ENCODE measurements at regions not wholly inside any gene's neighbourhood (a gene's known extent, or its start where the extent isn't known, plus 50 kb on each side); places are given as distances from the start of the nearest gene placed in this dataset.

DNA sequence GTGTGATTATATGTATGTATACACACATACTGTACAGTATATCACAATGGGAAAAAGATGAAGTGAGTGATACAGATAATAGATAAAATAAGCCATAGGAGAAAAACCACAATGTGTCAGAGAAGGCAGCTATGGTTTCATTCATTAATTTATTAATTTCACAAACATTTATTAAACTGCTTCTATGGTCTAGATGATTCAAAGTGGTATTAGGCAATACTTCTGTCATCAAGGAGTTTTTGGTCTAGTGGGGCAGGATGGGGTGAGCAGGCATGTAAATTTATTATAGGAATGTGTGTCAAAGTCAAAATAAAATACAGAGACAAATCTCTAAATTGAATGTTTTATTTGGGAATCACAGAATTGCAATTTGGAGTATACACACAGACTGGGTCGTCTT lies 65.2 kb upstream of the ANKEF1 start:
- H3K4me3 ChIP-seq (ENCODE audit: low read depth, low read length), result no peak overlapping the region
- no peak for DNase-seq (ENCODE audit: low read depth)
- TF ChIP-seq, protein P1, sequence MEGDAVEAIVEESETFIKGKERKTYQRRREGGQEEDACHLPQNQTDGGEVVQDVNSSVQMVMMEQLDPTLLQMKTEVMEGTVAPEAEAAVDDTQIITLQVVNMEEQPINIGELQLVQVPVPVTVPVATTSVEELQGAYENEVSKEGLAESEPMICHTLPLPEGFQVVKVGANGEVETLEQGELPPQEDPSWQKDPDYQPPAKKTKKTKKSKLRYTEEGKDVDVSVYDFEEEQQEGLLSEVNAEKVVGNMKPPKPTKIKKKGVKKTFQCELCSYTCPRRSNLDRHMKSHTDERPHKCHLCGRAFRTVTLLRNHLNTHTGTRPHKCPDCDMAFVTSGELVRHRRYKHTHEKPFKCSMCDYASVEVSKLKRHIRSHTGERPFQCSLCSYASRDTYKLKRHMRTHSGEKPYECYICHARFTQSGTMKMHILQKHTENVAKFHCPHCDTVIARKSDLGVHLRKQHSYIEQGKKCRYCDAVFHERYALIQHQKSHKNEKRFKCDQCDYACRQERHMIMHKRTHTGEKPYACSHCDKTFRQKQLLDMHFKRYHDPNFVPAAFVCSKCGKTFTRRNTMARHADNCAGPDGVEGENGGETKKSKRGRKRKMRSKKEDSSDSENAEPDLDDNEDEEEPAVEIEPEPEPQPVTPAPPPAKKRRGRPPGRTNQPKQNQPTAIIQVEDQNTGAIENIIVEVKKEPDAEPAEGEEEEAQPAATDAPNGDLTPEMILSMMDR (IDR thresholded peaks at IDR 0.05; ENCODE audit: low read depth, low read length), result no peak
- no peak for TF ChIP-seq MYC (IDR thresholded peaks at IDR 0.05; ENCODE audit: low read depth, low read length)
- TF ChIP-seq, protein P2, sequence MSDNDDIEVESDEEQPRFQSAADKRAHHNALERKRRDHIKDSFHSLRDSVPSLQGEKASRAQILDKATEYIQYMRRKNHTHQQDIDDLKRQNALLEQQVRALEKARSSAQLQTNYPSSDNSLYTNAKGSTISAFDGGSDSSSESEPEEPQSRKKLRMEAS (IDR thresholded peaks at IDR 0.05; ENCODE audit: low read depth, low read length), result no peak
- TF ChIP-seq POLR2A (IDR thresholded peaks at IDR 0.05; ENCODE audit: extremely low read depth, insufficient read length), result no peak

DNA sequence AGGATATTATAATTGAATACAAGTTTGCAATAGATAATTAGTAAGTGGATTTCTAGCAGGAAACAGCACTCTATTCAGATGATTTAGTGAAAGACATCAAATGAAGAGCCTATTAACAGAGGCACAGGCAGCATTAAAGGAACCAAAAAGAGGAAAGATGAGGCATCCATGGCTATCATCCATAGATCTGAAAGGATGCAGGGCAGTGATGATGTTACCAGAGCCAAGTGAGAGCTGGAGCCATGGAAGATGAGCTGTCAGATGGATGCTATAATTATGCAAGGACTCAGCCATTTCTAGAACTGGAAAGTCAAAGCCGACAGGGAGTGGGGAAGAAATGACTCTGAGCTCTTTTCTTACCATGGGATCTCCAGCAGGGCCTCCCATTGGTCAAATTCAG lies 66.8 kb upstream of the ANKEF1 start:
- no peak overlapping the region for H3K4me3 ChIP-seq (ENCODE audit: low read depth, low read length)
- TF ChIP-seq, protein P1 (IDR thresholded peaks at IDR 0.05; ENCODE audit: low read depth, low read length), result no peak
- TF ChIP-seq, protein P2 (IDR thresholded peaks at IDR 0.05; ENCODE audit: low read depth, low read length), result no peak
- TF ChIP-seq POLR2A (IDR thresholded peaks at IDR 0.05; ENCODE audit: extremely low read depth, insufficient read length) (no peak), MYC (IDR thresholded peaks at IDR 0.05; ENCODE audit: low read depth, low read length) (no peak)
- no peak for DNase-seq (ENCODE audit: low read depth)

DNA sequence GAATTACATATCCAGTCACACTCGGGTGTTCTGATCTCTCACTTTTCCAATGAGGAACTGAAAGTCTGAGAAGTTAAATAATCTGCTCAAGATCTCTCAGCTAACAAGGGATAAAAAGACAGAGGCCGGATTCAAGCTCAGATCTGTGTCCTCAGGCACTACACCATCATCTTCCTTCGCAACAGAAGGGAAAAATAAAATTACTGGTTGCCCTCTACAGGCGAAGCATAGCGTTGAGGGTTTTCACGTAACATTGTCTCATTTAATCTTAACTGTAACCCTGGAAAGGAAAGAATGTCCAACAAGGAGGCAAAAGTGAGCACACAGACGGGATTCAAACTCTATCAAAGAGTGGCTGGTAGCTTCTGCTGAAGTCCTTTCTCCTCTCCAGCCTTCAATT lies 67.8 kb upstream of the ANKEF1 start:
- H3K4me3 ChIP-seq (ENCODE audit: low read depth, low read length), result no peak overlapping the region
- peak; percentile 16 for DNase-seq (ENCODE audit: low read depth)
- TF ChIP-seq, protein P1 (IDR thresholded peaks at IDR 0.05; ENCODE audit: low read depth, low read length), result peak; percentile 16
- TF ChIP-seq MYC (IDR thresholded peaks at IDR 0.05; ENCODE audit: low read depth, low read length), result no peak
- TF ChIP-seq, protein P2 (IDR thresholded peaks at IDR 0.05; ENCODE audit: low read depth, low read length), result no peak
- no peak for TF ChIP-seq POLR2A (IDR thresholded peaks at IDR 0.05; ENCODE audit: extremely low read depth, insufficient read length)

DNA sequence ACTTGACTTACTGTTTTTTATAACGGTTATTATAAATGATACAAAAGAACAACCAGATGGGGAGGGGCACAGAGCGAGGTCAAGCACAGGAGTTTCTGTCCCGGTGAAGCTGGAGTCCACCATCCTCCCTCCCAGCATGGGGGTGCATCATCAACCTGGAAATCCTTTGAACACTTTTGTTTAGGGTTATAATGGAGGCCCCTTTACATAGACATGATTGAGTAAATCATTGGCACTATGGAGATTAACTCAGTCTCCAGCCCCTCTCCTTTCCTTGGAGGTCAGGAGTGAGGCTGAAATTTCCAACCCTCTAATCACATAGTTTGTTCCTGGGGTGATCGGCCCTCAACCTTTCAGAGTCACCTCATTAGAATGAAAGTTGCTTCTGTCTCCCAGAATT lies 71.8 kb upstream of the ANKEF1 start:
- no peak for DNase-seq (ENCODE audit: low read depth)
- TF ChIP-seq, protein P1 (IDR thresholded peaks at IDR 0.05; ENCODE audit: low read depth, low read length), result no peak
- TF ChIP-seq POLR2A (IDR thresholded peaks at IDR 0.05; ENCODE audit: extremely low read depth, insufficient read length) (no peak), MYC (IDR thresholded peaks at IDR 0.05; ENCODE audit: low read depth, low read length) (no peak)
- TF ChIP-seq, protein P2 (IDR thresholded peaks at IDR 0.05; ENCODE audit: low read depth, low read length), result no peak
- H3K4me3 ChIP-seq (ENCODE audit: low read depth, low read length), result no peak overlapping the region

DNA sequence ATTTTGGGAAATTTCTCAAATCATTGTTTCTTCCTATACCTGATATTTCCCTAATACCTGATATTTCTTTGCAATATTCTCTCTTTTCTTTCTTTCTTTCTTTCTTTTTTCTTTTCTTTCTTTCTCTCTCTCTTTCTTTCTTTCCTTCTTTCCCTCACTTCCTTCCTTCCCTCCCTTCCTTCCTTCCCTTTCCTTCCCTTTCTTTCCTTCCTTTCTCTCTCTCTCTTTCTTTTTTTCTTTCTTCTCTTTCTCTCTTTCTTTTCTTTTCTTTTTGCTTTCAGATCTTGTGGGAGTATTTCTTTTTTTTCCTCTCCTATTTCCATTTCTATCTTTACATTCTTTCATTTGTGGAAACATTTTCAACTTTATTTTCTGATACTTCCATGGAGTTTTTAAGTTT lies 76.1 kb upstream of the ANKEF1 start:
- no peak overlapping the region for H3K4me3 ChIP-seq (ENCODE audit: low read depth, low read length)
- TF ChIP-seq, protein P1 (IDR thresholded peaks at IDR 0.05; ENCODE audit: low read depth, low read length), result no peak
- TF ChIP-seq POLR2A (IDR thresholded peaks at IDR 0.05; ENCODE audit: extremely low read depth, insufficient read length) (no peak), MYC (IDR thresholded peaks at IDR 0.05; ENCODE audit: low read depth, low read length) (no peak)
- no peak for DNase-seq (ENCODE audit: low read depth)

DNA sequence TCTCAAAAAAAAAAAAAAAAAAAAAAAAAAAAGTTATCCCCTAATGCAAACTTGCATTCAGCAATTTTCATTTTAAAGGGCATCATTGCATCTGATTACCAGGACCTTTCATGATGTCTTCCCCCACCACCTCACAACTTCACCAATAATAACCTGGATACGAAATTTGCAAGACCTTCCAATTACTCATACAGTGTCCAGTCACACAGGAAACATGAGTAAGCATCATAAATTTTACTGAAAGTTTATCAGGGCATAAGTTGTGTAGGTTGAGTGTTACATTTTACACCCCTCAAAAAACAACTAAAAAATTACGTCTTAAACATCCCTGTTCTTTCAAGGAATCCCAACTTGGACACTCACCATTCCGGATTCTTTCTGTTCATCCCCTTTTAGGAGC lies 79.1 kb upstream of the ANKEF1 start:
- no peak overlapping the region for H3K4me3 ChIP-seq (ENCODE audit: low read depth, low read length)
- DNase-seq (ENCODE audit: low read depth), result no peak
- TF ChIP-seq, protein P1 (IDR thresholded peaks at IDR 0.05; ENCODE audit: low read depth, low read length), result no peak
- TF ChIP-seq, protein P2 (IDR thresholded peaks at IDR 0.05; ENCODE audit: low read depth, low read length), result no peak
- TF ChIP-seq POLR2A (IDR thresholded peaks at IDR 0.05; ENCODE audit: extremely low read depth, insufficient read length) (no peak), MYC (IDR thresholded peaks at IDR 0.05; ENCODE audit: low read depth, low read length) (no peak)

Data from NB4 (cell line).